ENCODE measurements at regions not wholly inside any gene's neighbourhood (a gene's known extent, or its start where the extent isn't known, plus 50 kb on each side); places are given as distances from the start of the nearest gene placed in this dataset.
"Not testable (repeated sequence)": the region's sequence is repeated elsewhere in the genome, so short reads cannot be mapped to it uniquely, and the experiment has no call there.

DNA sequence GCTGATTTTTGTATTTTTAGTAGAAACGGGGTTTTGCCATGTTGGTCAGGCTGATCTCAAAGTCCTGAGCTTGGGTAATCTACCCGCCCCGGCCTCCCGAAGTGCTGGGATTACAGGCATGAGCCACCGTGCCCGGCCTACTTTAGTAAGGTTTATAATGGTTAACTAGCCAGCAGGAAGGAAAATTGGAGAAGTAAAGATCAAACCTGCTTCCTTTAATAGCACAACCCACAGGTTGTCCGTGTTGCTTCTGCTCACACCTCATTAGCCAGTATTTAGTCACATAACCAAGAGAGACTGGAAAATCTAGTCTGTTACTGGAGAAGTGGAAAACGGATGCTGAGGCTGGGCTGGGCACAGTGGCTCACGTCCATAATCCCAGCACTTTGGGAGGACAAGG, 51.9 kb upstream of the TBL1XR1 start:
- no peak for DNase-seq (ENCODE audit: low spot score)
- TF ChIP-seq CTCF (IDR thresholded peaks at IDR 0.05; ENCODE audit: extremely low read depth, missing control alignments) = no peak

DNA sequence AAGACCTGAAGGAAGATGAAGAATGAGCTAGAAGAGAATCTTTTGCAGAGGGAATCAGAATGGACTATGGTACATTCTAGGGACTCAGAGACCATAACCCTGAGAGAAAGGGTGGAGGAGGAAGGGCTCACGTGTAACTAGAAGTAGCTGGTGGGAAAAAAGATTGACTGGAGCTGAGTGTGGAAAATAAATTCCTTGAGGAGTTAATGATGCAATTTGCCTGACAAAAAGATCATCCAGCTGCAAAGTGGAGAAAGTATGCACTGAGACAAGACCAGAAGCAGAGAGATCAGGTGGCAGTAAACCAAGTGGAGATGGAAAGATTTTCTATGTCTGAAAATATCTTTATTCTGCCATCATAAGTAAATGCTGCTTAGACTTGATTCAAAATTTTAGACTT, 52.9 kb upstream of the TBL1XR1 start:
- no peak for DNase-seq (ENCODE audit: low spot score)
- no peak for TF ChIP-seq CTCF (IDR thresholded peaks at IDR 0.05; ENCODE audit: extremely low read depth, missing control alignments)

DNA sequence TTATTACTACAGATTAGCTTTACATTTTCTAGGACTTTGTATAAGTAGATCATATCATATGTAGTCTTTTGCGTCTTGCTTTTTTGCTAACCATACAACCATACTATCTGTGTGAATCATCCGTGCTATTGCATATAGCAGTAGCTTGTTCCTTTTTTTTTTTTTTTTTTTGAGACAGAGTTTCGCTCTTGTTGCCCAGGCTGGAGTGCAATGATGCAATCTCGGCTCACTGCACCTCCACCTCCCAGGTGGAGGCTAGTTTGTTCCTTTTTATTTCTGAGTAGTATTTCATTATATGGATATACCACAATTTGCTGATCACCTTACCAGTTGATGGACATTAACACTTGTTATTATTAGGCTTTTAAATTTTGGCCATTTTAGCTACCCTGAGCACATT, 54.5 kb upstream of the TBL1XR1 start:
- no peak for DNase-seq (ENCODE audit: low spot score)
- no peak for TF ChIP-seq CTCF (IDR thresholded peaks at IDR 0.05; ENCODE audit: extremely low read depth, missing control alignments)

DNA sequence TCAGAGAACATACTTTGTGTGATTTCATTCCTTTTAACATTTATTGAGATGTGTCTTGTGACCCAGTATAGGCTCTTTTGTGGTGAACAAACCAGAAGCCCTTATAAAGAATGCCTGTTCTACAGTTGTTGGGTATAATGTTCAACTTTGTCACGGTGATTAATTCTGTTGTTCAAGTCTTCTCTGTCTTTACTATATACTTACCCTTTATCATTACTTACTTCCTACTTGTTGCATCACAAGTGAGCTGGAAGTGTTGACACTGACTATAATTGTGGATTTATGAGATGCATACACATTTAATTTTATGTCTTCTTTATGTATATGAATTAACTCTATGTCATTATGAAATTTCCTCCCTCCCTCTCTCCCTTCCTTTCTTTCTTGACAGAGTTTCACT, 59.7 kb upstream of the TBL1XR1 start:
- DNase-seq (ENCODE audit: low spot score) = no peak
- no peak for TF ChIP-seq CTCF (IDR thresholded peaks at IDR 0.05; ENCODE audit: extremely low read depth, missing control alignments)

DNA sequence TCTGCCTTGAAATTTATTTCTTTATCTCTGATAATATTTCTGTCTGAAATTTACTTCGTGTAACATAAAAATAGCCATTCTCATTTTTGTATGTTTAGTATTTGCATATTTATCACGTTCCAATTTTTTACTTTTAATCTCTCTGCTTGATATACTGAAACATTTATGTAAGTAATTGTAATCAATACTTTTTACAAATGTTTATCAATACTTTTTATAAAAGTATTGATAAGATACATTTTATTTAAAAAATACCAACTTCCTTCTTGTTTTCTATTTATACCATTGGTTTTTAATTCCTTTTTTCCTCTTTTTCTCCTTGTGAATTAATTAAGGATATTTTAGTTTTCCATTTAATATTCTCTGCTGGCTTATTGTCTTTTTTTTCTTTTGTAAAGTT, 60.3 kb upstream of the TBL1XR1 start:
- TF ChIP-seq CTCF (IDR thresholded peaks at IDR 0.05; ENCODE audit: extremely low read depth, missing control alignments) = no peak
- no peak for DNase-seq (ENCODE audit: low spot score)

- no peak for TF ChIP-seq CTCF (IDR thresholded peaks at IDR 0.05; ENCODE audit: extremely low read depth, missing control alignments)
- DNase-seq (ENCODE audit: low spot score) = no peak
Observed at GRCh38 chr3:177262396-177262795, 65.1 kb upstream of the TBL1XR1 start.

DNA sequence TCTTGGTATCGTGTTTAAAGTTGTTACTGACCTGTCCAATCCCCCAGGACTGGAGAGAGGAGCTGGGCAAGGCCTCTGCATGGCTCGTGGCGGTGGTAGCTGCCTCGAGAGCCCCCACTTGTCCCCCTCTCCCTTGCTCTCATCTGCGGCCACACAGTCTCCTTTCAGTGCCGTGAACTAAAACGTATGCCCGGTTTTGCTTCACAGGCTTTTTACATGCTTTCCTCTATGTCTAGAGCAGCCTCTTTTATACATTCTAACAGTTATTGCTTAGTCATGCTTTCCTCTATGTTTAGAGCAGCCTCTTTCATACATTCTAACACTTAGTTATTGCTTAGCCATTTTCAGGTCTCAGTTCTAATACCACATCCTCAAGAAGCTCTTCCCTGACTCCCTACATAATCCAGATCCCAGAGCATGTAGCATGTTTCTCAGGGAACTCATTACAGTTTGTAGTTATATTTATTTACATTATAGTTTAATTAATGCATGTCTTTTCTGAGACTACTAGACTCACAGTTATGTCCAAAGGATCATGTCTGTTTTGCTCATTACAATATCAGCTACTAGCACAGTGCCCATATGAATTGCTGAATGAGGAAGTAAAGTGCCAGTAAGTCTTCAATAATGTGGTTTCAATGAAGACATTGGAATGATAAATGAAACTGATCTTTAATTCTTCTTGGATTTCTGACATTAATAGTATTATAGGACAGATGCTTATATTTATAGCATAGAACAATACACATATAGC, 66.5 kb upstream of the TBL1XR1 start:
- no peak for DNase-seq (ENCODE audit: low spot score)
- TF ChIP-seq CTCF (IDR thresholded peaks at IDR 0.05; ENCODE audit: extremely low read depth, missing control alignments) = no peak

- DNase-seq (ENCODE audit: low spot score) = not testable (repeated sequence)
Observed at GRCh38 chr3:177271811-177272501, 74.7 kb upstream of the TBL1XR1 start.
